T-helper 1 cell treated with Interleukin-12 subunit alpha and Interleukin-12 subunit beta and Interleukin-4 antibody, amounts not matched to agents 30 ng/mL and 1 ng/mL, for 36 hours (primary cell): ENCODE measurements at regions not wholly inside any gene's neighbourhood (a gene's known extent, or its start where the extent isn't known, plus 50 kb on each side); places are given as distances from the start of the nearest gene placed in this dataset.
"Not testable (repeated sequence)": the region's sequence is repeated elsewhere in the genome, so short reads cannot be mapped to it uniquely, and the experiment has no call there.

Source experiments
- intact Hi-C: fragments of 100-400 bp; cut with micrococcal nuclease; formaldehyde crosslinking; loops from one replicate; pipeline ENCODE4 v1.15.1; 2024

GRCh38 chr10:65053831-65054351 lies 1532.7 kb downstream of the REEP3 start:
- intact Hi-C loops, result not testable (repeated sequence)

- intact Hi-C loops, result not testable (repeated sequence)
These were observed 1533.5 kb downstream of the REEP3 start for GRCh38 chr10:65054701-65055100.

GRCh38 chr10:65065278-65065677 lies 1544.1 kb downstream of the REEP3 start:
- intact Hi-C loops, result no loop called here

GRCh38 chr10:65083222-65083621 lies 1562.0 kb downstream of the REEP3 start:
- intact Hi-C loops, result no loop called here

GRCh38 chr10:65090991-65091390 lies 1569.8 kb downstream of the REEP3 start:
- intact Hi-C loops, result no loop called here

- intact Hi-C loops, result no loop called here
These were observed 1578.9 kb downstream of the REEP3 start for GRCh38 chr10:65100146-65100545.

GRCh38 chr10:65100881-65101280 lies 1579.7 kb downstream of the REEP3 start:
- intact Hi-C loops, result not testable (repeated sequence)

- intact Hi-C loops, result no loop called here
These were observed 1588.8 kb downstream of the REEP3 start for GRCh38 chr10:65110009-65110408.

GRCh38 chr10:65111059-65111458 lies 1589.9 kb downstream of the REEP3 start:
- intact Hi-C loops, result not testable (repeated sequence)

GRCh38 chr10:65112573-65112972 lies 1591.4 kb downstream of the REEP3 start:
- intact Hi-C loops, result no loop called here

- intact Hi-C loops, result no loop called here
These were observed 1601.9 kb downstream of the REEP3 start for GRCh38 chr10:65123120-65123519.

- intact Hi-C loops, result no loop called here
These were observed 1604.0 kb downstream of the REEP3 start for GRCh38 chr10:65125212-65125611.

- intact Hi-C loops, result no loop called here
These were observed 1605.1 kb downstream of the REEP3 start for GRCh38 chr10:65126288-65126687.

- intact Hi-C loops, result no loop called here
These were observed 1607.1 kb downstream of the REEP3 start for GRCh38 chr10:65128277-65128676.

GRCh38 chr10:65130162-65130758 lies 1609.1 kb downstream of the REEP3 start:
- intact Hi-C loops, result no loop called here

- intact Hi-C loops, result no loop called here
These were observed 1612.5 kb downstream of the REEP3 start for GRCh38 chr10:65133652-65134051.

GRCh38 chr10:65135508-65135907 lies 1614.3 kb downstream of the REEP3 start:
- intact Hi-C loops, result no loop called here

GRCh38 chr10:65142641-65143435 lies 1621.6 kb downstream of the REEP3 start:
- intact Hi-C loops, result no loop called here

- intact Hi-C loops, result no loop called here
These were observed 1622.5 kb downstream of the REEP3 start for GRCh38 chr10:65143723-65144122.

GRCh38 chr10:65149878-65150277 lies 1628.7 kb downstream of the REEP3 start:
- intact Hi-C loops, result no loop called here

GRCh38 chr10:65166272-65166671 lies 1645.1 kb downstream of the REEP3 start:
- intact Hi-C loops, result no loop called here

- intact Hi-C loops, result no loop called here
These were observed 1651.0 kb downstream of the REEP3 start for GRCh38 chr10:65172249-65172648.

GRCh38 chr10:65176994-65177393 lies 1655.8 kb downstream of the REEP3 start:
- intact Hi-C loops, result no loop called here
